GM12864 (cell line): ENCODE measurements at regions not wholly inside any gene's neighbourhood (a gene's known extent, or its start where the extent isn't known, plus 50 kb on each side); places are given as distances from the start of the nearest gene placed in this dataset.

Experiments used
- DNase-seq: peaks from one replicate; pipeline ENCODE4 v3.0.0-alpha.2; 2011; ENCODE audit warnings: low read depth
- H3K4me3 ChIP-seq: 2 replicates; pipeline ENCODE4 v1.5.1; 2011; ENCODE audit warnings: mild to moderate bottlenecking, low read depth, low read length, control low read depth
- TF ChIP-seq, protein P1 (sequence below): IDR thresholded peaks from 2 replicates; pipeline ENCODE4 v1.5.1; 2011; ENCODE audit warnings: low read depth, mild to moderate bottlenecking, moderate library complexity, low read length, control low read depth, inconsistent platforms; ENCODE audit errors: missing control alignments

DNA sequence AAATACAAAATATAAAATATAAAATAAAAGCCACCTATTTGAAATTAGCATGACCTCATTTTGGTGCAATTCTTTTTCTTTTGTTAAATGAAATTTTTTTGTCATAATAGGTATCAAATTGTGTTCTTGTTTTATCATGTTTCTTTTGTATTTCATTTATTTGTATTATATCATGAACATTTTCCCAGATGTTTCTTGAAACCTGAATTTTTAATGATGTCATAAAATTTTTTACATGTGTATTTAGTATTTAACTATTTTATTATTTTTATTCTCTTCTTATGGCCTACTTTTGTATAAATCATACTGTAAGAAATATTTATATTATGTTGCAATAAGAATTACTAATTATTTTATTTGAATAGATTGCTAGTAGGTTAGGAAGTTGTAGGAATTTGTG, 361.7 kb downstream of the TMEM161B start:
- H3K4me3 ChIP-seq: no peak overlapping the region
- no peak for DNase-seq
- TF ChIP-seq, protein P1, sequence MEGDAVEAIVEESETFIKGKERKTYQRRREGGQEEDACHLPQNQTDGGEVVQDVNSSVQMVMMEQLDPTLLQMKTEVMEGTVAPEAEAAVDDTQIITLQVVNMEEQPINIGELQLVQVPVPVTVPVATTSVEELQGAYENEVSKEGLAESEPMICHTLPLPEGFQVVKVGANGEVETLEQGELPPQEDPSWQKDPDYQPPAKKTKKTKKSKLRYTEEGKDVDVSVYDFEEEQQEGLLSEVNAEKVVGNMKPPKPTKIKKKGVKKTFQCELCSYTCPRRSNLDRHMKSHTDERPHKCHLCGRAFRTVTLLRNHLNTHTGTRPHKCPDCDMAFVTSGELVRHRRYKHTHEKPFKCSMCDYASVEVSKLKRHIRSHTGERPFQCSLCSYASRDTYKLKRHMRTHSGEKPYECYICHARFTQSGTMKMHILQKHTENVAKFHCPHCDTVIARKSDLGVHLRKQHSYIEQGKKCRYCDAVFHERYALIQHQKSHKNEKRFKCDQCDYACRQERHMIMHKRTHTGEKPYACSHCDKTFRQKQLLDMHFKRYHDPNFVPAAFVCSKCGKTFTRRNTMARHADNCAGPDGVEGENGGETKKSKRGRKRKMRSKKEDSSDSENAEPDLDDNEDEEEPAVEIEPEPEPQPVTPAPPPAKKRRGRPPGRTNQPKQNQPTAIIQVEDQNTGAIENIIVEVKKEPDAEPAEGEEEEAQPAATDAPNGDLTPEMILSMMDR: no peak

GRCh38 chr5:87900419-87900818, 368.2 kb downstream of the TMEM161B start:
- no peak for DNase-seq
- no peak overlapping the region for H3K4me3 ChIP-seq
- TF ChIP-seq, protein P1: no peak

- DNase-seq: no peak
- TF ChIP-seq, protein P1: no peak
- no peak overlapping the region for H3K4me3 ChIP-seq
These were observed 368.9 kb downstream of the TMEM161B start for GRCh38 chr5:87899721-87900131.

DNA sequence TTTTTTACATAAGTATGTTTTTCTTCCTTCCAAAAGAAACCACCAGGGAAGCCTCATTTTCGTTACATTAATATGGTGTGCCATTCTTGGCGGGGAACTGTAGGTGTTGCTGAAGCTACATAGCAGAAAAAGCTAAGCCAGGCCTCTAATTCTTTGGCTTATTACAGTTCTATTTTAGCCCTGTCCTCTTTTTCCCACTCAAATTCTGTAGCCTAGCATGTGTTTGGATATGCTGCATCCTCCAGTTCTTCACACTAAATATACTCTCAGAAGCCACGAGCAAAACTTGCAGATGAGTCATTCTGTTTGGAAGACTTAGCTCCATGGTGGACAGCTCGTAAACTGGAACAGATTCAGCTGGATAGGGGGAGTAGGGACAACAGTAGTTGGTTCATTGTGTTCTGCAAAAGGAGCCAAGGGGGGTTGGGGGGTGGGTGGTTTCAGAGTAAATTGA, 369.4 kb downstream of the TMEM161B start:
- H3K4me3 ChIP-seq: no peak overlapping the region

DNA sequence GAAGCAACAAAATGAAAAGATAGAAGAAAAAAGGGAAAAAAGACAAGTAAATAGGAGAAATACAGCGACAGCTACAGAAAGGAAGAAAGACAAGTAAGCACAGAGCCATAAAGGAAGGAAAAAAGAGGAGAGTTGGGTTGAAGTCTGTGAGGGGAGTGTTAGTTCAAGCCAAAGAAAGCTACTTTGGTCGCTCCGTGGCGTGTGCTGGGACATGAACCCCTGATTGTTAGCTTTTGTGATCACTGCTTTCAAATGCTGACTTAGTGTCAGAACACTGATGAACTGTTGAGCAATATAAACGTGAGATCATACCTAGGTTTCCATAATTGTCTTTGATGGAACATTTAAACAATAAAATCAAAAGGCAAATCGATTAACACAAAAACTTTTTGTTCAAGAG, 370.1 kb downstream of the TMEM161B start:
- no peak overlapping the region for H3K4me3 ChIP-seq
- no peak for DNase-seq
- TF ChIP-seq, protein P1: no peak

More for the DNA sequence above, 369.4 kb downstream of the TMEM161B start:
- no peak for DNase-seq
- TF ChIP-seq, protein P1: no peak

DNA sequence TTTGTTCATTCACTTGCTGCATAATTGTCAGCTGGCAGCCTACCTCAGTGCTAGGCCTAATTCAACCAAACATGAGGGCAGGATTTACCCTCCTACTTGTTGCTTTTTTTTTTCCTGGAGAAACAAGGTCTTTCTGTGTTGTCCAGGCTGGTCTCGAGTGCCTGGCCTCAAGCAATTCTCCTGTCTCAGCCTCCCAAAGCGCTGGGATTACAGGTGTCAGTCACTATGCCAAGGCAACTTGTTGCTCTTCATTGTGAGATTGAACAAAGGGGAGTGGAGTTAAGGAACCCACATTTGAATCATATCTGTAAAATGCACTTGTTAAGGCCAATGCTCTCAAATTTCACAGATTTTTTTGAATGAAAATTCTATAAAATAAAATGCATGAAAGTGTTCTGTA, 380.5 kb downstream of the TMEM161B start:
- H3K4me3 ChIP-seq: no peak overlapping the region
- TF ChIP-seq, protein P1: no peak
- no peak for DNase-seq

GRCh38 chr5:87887247-87887646, 381.4 kb downstream of the TMEM161B start:
- no peak for DNase-seq
- H3K4me3 ChIP-seq: no peak overlapping the region
- TF ChIP-seq, protein P1: no peak
